T-cell (primary cell): ENCODE measurements at regions not wholly inside any gene's neighbourhood (a gene's known extent, or its start where the extent isn't known, plus 50 kb on each side); places are given as distances from the start of the nearest gene placed in this dataset.

Experiments
- ATAC-seq, 4 experiments: fragments of 200-7000 bp in 3 of 4; fragments of 150-1000 bp in 1 of 4; cut with Tn5 transposase; replicated peaks in 1 of 4; 1 replicate in 3 of 4; 2 replicates in 1 of 4; pipeline ENCODE4 v1.10.0; 2021; ENCODE audit warnings: moderate library complexity in 3 of 4, mild to moderate bottlenecking in 2 of 4, moderate number of reproducible peaks in 1 of 4
- CTCF ChIA-PET, 2 donors: fragments of 300-600 bp; sonication (Branson Sonifier 250); formaldehyde crosslinking; loops; one replicate each; lab custom pipeline; 2022; ENCODE audit warnings: antibody characterized with exemption in 2 of 2; lab: Charles Lee
- POLR2A ChIA-PET, 2 donors: fragments of 300-600 bp; sonication (Branson Sonifier 250); formaldehyde crosslinking; loops; one replicate each; lab custom pipeline; 2022; ENCODE audit warnings: antibody characterized with exemption in 2 of 2; lab: Charles Lee
- DNase-seq, 35 experiments: peaks; one replicate each; pipeline versions ENCODE4 v3.0.0 to v3.0.0-alpha.2; 2013 to 2023
- H3K27ac ChIP-seq: one replicate; pipeline ENCODE4 v1.5.1; 2013; ENCODE audit warnings: low read length
- H3K27me3 ChIP-seq, 2 experiments: replicated peaks in 1 of 2; 1 replicate in 1 of 2; 2 replicates in 1 of 2; pipeline versions ENCODE4 v1.6.1 to v1.7.0; 2013; ENCODE audit warnings: low read length in 1 of 2, mixed read lengths in 1 of 2; ENCODE audit not compliant: control insufficient read depth in 2 of 2, insufficient read depth in 2 of 2; ENCODE audit errors: extremely low read depth in 1 of 2
- H3K36me3 ChIP-seq, 2 donors: 1 replicate in 1 of 2; 2 replicates in 1 of 2; pipeline versions ENCODE4 v1.6.1 to v1.7.0; 2013; ENCODE audit warnings: low read length in 1 of 2; ENCODE audit not compliant: control insufficient read depth in 2 of 2, insufficient read depth in 1 of 2; ENCODE audit errors: extremely low read depth in 1 of 2
- H3K4me1 ChIP-seq, 2 experiments: 1 replicate in 1 of 2; 2 replicates in 1 of 2; pipeline versions ENCODE4 v1.6.1 to v1.7.0; 2013; ENCODE audit warnings: low read length in 2 of 2, mixed read lengths in 1 of 2; ENCODE audit not compliant: insufficient read depth in 2 of 2, control insufficient read depth in 1 of 2; ENCODE audit errors: extremely low read depth in 1 of 2
- H3K4me3 ChIP-seq, 2 donors: 1 replicate in 1 of 2; 2 replicates in 1 of 2; pipeline versions ENCODE4 v1.5.1 to v1.7.0; 2013; ENCODE audit warnings: mild to moderate bottlenecking in 2 of 2, low read length in 1 of 2, moderate library complexity in 1 of 2; ENCODE audit not compliant: control insufficient read depth in 1 of 2; ENCODE audit errors: extremely low read depth in 1 of 2
- H3K9me3 ChIP-seq: 2 replicates; pipeline ENCODE4 v1.7.0; 2013
- H3K27ac Mint-ChIP-seq, 2 donors: one replicate each; pipeline ENCODE4 v1.8.0; 2020 to 2021; ENCODE audit warnings: mild to moderate bottlenecking in 2 of 2, mixed read lengths in 2 of 2
- H3K27me3 Mint-ChIP-seq, 2 donors: one replicate each; pipeline ENCODE4 v1.8.0; 2021 to 2022; ENCODE audit warnings: mixed read lengths in 2 of 2
- H3K36me3 Mint-ChIP-seq: one replicate; pipeline ENCODE4 v1.8.0; 2021; ENCODE audit warnings: mixed read lengths
- H3K4me1 Mint-ChIP-seq, 3 donors: one replicate each; pipeline ENCODE4 v1.8.0; 2020 to 2022; ENCODE audit warnings: mixed read lengths in 3 of 3, mild to moderate bottlenecking in 1 of 3
- H3K4me3 Mint-ChIP-seq, 3 donors: one replicate each; pipeline ENCODE4 v1.8.0; 2020 to 2022; ENCODE audit warnings: mild to moderate bottlenecking in 3 of 3, mixed read lengths in 3 of 3, moderate library complexity in 3 of 3
- H3K9me3 Mint-ChIP-seq, 3 donors: one replicate each; pipeline ENCODE4 v1.8.0; 2020 to 2022; ENCODE audit warnings: mixed read lengths in 3 of 3
- WGBS: methylation state at CpG from one replicate; pipeline ENCODE4 v1.1.5; 2013; ENCODE audit warnings: missing lambda C conversion rate; ENCODE audit not compliant: insufficient coverage; 5-methylcytosine and 5-hydroxymethylcytosine counted together

GRCh38 chrX:122817321-122817955 is 366.6 kb upstream of the GRIA3 start:
- no peak for ATAC-seq
- Mint-ChIP-seq H3K4me1 (no peaks in the 10 kb centered on the region), H3K36me3 (no peaks in the 10 kb centered on the region), H3K27ac (no peak overlapping the region), H3K27me3 (peaks cover 0 to 4% of the 10 kb centered on the region in 2 donors), H3K9me3 (peaks cover 0 to 13% (median 8%) of the 10 kb centered on the region in 3 donors), H3K4me3 (no peak overlapping the region)
- no peak overlapping the region for H3K4me3 ChIP-seq
- H3K9me3 ChIP-seq, result no peaks in the 10 kb centered on the region
- ChIA-PET POLR2A (interaction anchor here in 1 of 2 donors (0.6 kb wide), 1 partner anchor 17 kb away, joined by 6 read pairs; no protein-coding TSS in a partner anchor), CTCF (no interaction called here)
- H3K27me3 ChIP-seq, result no peaks in the 10 kb centered on the region
- H3K27ac ChIP-seq, result no peak overlapping the region
- 95% methylated on average over 3 of the region's 12 CpGs for WGBS
- DNase-seq, result no peak
- no peaks in the 10 kb centered on the region for H3K36me3 ChIP-seq
- H3K4me1 ChIP-seq, result no peaks in the 10 kb centered on the region

DNA sequence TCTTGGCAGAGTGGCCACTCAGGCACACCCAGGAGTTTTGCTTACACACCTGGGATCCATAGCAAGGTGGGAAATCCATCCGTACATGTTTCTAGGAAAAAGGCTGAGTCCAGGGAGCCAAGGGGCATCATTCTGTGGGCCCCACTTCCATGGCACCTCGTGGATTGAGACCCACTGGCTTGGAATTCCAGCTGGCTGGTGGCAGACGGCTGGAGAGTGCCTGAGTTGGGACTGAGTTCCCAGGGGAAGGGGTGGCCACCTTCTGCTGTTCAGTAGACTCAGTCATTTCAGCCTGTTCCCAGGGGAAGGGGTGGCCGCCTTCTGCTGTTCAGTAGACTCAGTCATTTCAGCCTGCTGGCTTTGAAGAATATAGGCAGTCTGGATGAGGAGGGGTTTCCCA is 366.0 kb upstream of the GRIA3 start:
- H3K27me3 Mint-ChIP-seq, result peaks cover 0 to 4% of the 10 kb centered on the region in 2 donors
- Histone ChIP-seq H3K4me3 (no peak overlapping the region), H3K4me1 (no peaks in the 10 kb centered on the region), H3K27me3 (no peaks in the 10 kb centered on the region), H3K27ac (no peak overlapping the region), H3K36me3 (no peaks in the 10 kb centered on the region), H3K9me3 (no peaks in the 10 kb centered on the region)
- H3K4me1 Mint-ChIP-seq, result no peaks in the 10 kb centered on the region
- 87% methylated on average over 3 of the region's 4 CpGs for WGBS
- ChIA-PET CTCF (no interaction called here), POLR2A (no interaction called here)
- no peak overlapping the region for H3K27ac Mint-ChIP-seq
- H3K4me3 Mint-ChIP-seq, result no peak overlapping the region
- no peak for DNase-seq
- no peak for ATAC-seq
- peaks cover 0 to 13% (median 8%) of the 10 kb centered on the region in 3 donors for H3K9me3 Mint-ChIP-seq
- H3K36me3 Mint-ChIP-seq, result no peaks in the 10 kb centered on the region

- Mint-ChIP-seq H3K27me3 (peaks cover 0 to 4% of the 10 kb centered on the region in 2 donors), H3K4me1 (no peaks in the 10 kb centered on the region), H3K27ac (no peak overlapping the region), H3K36me3 (no peaks in the 10 kb centered on the region), H3K9me3 (no peaks in the 10 kb centered on the region), H3K4me3 (no peak overlapping the region)
- H3K4me1 ChIP-seq, result no peaks in the 10 kb centered on the region
- ATAC-seq (no peak), DNase-seq (no peak)
- ChIA-PET POLR2A (no interaction called here), CTCF (no interaction called here)
- H3K27ac ChIP-seq, result no peak overlapping the region
- no CpG with 5 or more reads among the region's 6 CpGs for whole genome bisulfite sequencing
- H3K36me3 ChIP-seq, result no peaks in the 10 kb centered on the region
- H3K9me3 ChIP-seq, result no peaks in the 10 kb centered on the region
- H3K4me3 ChIP-seq, result no peak overlapping the region
- no peaks in the 10 kb centered on the region for H3K27me3 ChIP-seq
These were observed 350.8 kb upstream of the GRIA3 start for GRCh38 chrX:122833230-122833629.

DNA sequence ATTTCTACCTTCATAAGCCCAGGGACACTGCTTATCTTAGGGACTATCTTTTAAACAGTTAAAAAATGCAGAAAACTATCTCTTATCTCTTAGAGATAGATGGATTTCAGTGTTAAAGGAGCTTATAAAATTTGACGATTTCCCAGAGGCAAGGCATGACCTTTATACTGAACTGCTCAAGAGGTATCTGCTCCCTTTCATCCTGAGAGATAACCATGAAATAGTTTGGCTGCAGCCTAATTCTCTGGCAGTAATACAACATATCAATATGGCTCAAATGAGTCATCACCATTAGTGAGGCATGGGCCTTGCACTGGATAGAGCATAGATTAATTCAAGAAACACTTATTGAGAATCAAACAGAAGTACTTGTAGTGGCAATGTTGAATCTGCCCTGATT is 348.2 kb upstream of the GRIA3 start:
- no CpG with 5 or more reads among the region's 1 CpG for WGBS
- Mint-ChIP-seq H3K27ac (no peak overlapping the region), H3K9me3 (no peaks in the 10 kb centered on the region), H3K36me3 (no peaks in the 10 kb centered on the region), H3K4me3 (no peak overlapping the region), H3K4me1 (no peaks in the 10 kb centered on the region), H3K27me3 (no peaks in the 10 kb centered on the region)
- ChIA-PET CTCF (no interaction called here), POLR2A (no interaction called here)
- no peaks in the 10 kb centered on the region for H3K9me3 ChIP-seq
- H3K27me3 ChIP-seq, result no peaks in the 10 kb centered on the region
- no peaks in the 10 kb centered on the region for H3K36me3 ChIP-seq
- H3K4me3 ChIP-seq, result no peak overlapping the region
- no peak overlapping the region for H3K27ac ChIP-seq
- ATAC-seq, result no peak
- H3K4me1 ChIP-seq, result no peaks in the 10 kb centered on the region
- no peak for DNase-seq

DNA sequence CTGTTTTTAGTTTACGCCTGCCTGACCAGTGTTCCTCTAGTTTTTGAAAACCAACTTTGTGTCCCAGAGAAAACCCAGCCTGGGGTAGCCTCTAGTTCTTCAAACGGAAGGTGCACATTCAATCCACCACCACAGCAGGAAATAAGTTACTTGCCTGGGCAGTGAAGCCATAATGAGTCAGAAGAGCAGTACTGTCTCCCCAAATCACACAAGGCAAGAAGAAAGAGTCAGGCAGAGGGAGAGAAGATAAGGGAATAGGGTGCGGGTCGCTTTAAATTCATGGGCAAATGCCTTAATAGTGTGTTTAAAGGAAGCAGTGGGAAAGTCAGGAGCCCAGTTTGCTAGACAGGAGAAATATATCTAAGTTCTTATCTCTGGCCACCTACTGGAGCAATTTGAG is 333.8 kb upstream of the GRIA3 start:
- ATAC-seq, result no peak
- Mint-ChIP-seq H3K4me3 (no peak overlapping the region), H3K9me3 (peaks cover 0 to 7% (median 0%) of the 10 kb centered on the region in 3 donors), H3K36me3 (no peaks in the 10 kb centered on the region), H3K27me3 (peaks cover 0 to 9% of the 10 kb centered on the region in 2 donors), H3K4me1 (no peaks in the 10 kb centered on the region), H3K27ac (no peak overlapping the region)
- Histone ChIP-seq H3K9me3 (no peaks in the 10 kb centered on the region), H3K36me3 (no peaks in the 10 kb centered on the region), H3K4me1 (no peaks in the 10 kb centered on the region), H3K27me3 (no peaks in the 10 kb centered on the region), H3K4me3 (no peak overlapping the region), H3K27ac (no peak overlapping the region)
- ChIA-PET POLR2A (interaction anchor here in 1 of 2 donors (0.5 kb wide), 1 partner anchor 86 kb away, joined by 4 read pairs; no protein-coding TSS in a partner anchor), CTCF (no interaction called here)
- 88% methylated on average over 1 of the region's 4 CpGs for WGBS
- DNase-seq, result no peak

- H3K9me3 Mint-ChIP-seq, result peaks cover 0 to 7% (median 0%) of the 10 kb centered on the region in 3 donors
- 0% methylated on average over 1 of the region's 2 CpGs for WGBS
- no peak overlapping the region for H3K4me3 ChIP-seq
- H3K4me1 ChIP-seq, result no peaks in the 10 kb centered on the region
- H3K27ac ChIP-seq, result no peak overlapping the region
- no peak overlapping the region for H3K4me3 Mint-ChIP-seq
- H3K27me3 Mint-ChIP-seq, result peaks cover 0 to 5% of the 10 kb centered on the region in 2 donors
- no peaks in the 10 kb centered on the region for H3K9me3 ChIP-seq
- H3K27ac Mint-ChIP-seq, result no peak overlapping the region
- POLR2A ChIA-PET, result no interaction called here
- ATAC-seq (no peak), DNase-seq (no peak)
- H3K36me3 Mint-ChIP-seq, result no peaks in the 10 kb centered on the region
- H3K36me3 ChIP-seq, result no peaks in the 10 kb centered on the region
- no peaks in the 10 kb centered on the region for H3K27me3 ChIP-seq
- H3K4me1 Mint-ChIP-seq, result no peaks in the 10 kb centered on the region
- CTCF ChIA-PET, result no interaction called here
These were observed 327.9 kb upstream of the GRIA3 start for GRCh38 chrX:122856205-122856604.
